Mesendoderm (in vitro differentiated cells): ENCODE measurements at regions not wholly inside any gene's neighbourhood (a gene's known extent, or its start where the extent isn't known, plus 50 kb on each side); places are given as distances from the start of the nearest gene placed in this dataset.
"Not testable (repeated sequence)": the region's sequence is repeated elsewhere in the genome, so short reads cannot be mapped to it uniquely, and the experiment has no call there.

Source experiments
- DNase-seq: peaks from one replicate; pipeline ENCODE4 v3.0.0; 2013
- H2AK5ac ChIP-seq: 2 replicates; pipeline ENCODE4 v1.6.1; 2013; ENCODE audit warnings: low read length, inconsistent platforms
- H2BK120ac ChIP-seq: 2 replicates; pipeline ENCODE4 v1.6.1; 2013; ENCODE audit warnings: low read depth, mild to moderate bottlenecking, low read length, moderate library complexity, mixed read lengths
- H2BK15ac ChIP-seq: replicated peaks from 2 replicates; pipeline ENCODE4 v1.6.1; 2013; ENCODE audit warnings: low read depth, mild to moderate bottlenecking, moderate library complexity
- H2BK5ac ChIP-seq: 2 replicates; pipeline ENCODE4 v1.6.1; 2013; ENCODE audit warnings: low read length, inconsistent platforms
- H3K18ac ChIP-seq: 2 replicates; pipeline ENCODE4 v1.6.1; 2013; ENCODE audit warnings: mild to moderate bottlenecking, low read length, mixed read lengths
- H3K23ac ChIP-seq: one replicate; pipeline ENCODE4 v1.6.1; 2013; ENCODE audit warnings: low read length
- H3K27ac ChIP-seq: 2 replicates; pipeline ENCODE4 v1.5.1; 2013; ENCODE audit warnings: low read depth, mild to moderate bottlenecking, inconsistent platforms, low read length, moderate library complexity
- H3K27me3 ChIP-seq: 2 replicates; pipeline ENCODE4 v1.6.1; 2013; ENCODE audit warnings: low read length, control low read depth, mild to moderate bottlenecking, inconsistent platforms; ENCODE audit not compliant: insufficient read depth, poor library complexity
- H3K36me3 ChIP-seq: 2 replicates; pipeline ENCODE4 v1.6.1; 2013; ENCODE audit warnings: low read length, inconsistent platforms; ENCODE audit not compliant: control insufficient read depth, insufficient read depth
- H3K4ac ChIP-seq: one replicate; pipeline ENCODE4 v1.6.1; 2013; ENCODE audit warnings: low read depth, mild to moderate bottlenecking, low read length, moderate library complexity
- H3K4me1 ChIP-seq: 2 replicates; pipeline ENCODE4 v1.6.1; 2013; ENCODE audit warnings: low read depth, low read length, inconsistent platforms; ENCODE audit not compliant: control insufficient read depth
- H3K4me2 ChIP-seq: 2 replicates; pipeline ENCODE4 v1.6.1; 2013; ENCODE audit warnings: low read length
- H3K4me3 ChIP-seq: 2 replicates; pipeline ENCODE4 v1.5.1; 2013; ENCODE audit warnings: mild to moderate bottlenecking, low read length
- H3K56ac ChIP-seq: one replicate; pipeline ENCODE4 v1.6.1; 2013; ENCODE audit warnings: low read length
- H3K79me1 ChIP-seq: 2 replicates; pipeline ENCODE4 v1.6.1; 2013; ENCODE audit warnings: low read length, inconsistent platforms
- H3K79me2 ChIP-seq: 2 replicates; pipeline ENCODE4 v1.6.1; 2013; ENCODE audit warnings: mild to moderate bottlenecking, low read length; ENCODE audit not compliant: control insufficient read depth, insufficient read depth
- H3K9ac ChIP-seq: 2 replicates; pipeline ENCODE4 v1.6.1; 2013; ENCODE audit warnings: low read length, inconsistent platforms
- H4K5ac ChIP-seq: one replicate; pipeline ENCODE4 v1.6.1; 2013; ENCODE audit warnings: low read length
- H4K8ac ChIP-seq: one replicate; pipeline ENCODE4 v1.6.1; 2013; ENCODE audit warnings: low read depth, mild to moderate bottlenecking, control low read depth, low read length, moderate library complexity
- WGBS: extraction: QIAGEN DNeasy Blood & Tissue Kit; methylation state at CpG from one replicate; pipeline ENCODE4 v1.1.7; 2013; ENCODE audit warnings: low lambda C conversion rate, missing lambda C conversion rate; ENCODE audit not compliant: insufficient coverage; ENCODE audit errors: extremely low coverage; 5-methylcytosine and 5-hydroxymethylcytosine counted together

- H3K23ac ChIP-seq, H3K27ac ChIP-seq, H2BK120ac ChIP-seq, H3K4me2 ChIP-seq, H3K27me3 ChIP-seq, H4K8ac ChIP-seq, H3K9ac ChIP-seq, H3K18ac ChIP-seq, H3K4me1 ChIP-seq, H2AK5ac ChIP-seq, H3K79me2 ChIP-seq, H3K4ac ChIP-seq, H3K56ac ChIP-seq, H2BK15ac ChIP-seq, H3K79me1 ChIP-seq, DNase-seq, H2BK5ac ChIP-seq, H3K36me3 ChIP-seq, H4K5ac ChIP-seq, H3K4me3 ChIP-seq: not testable (repeated sequence)
- WGBS, result no CpG with 5 or more reads among the region's 2 CpGs
Measured at GRCh38 chr2:147139732-147140131, 705.1 kb upstream of the ACVR2A start.

GRCh38 chr2:147137711-147138110 is 707.1 kb upstream of the ACVR2A start:
- H4K8ac ChIP-seq, result no peak overlapping the region
- no peak overlapping the region for H2AK5ac ChIP-seq
- no peak overlapping the region for H2BK5ac ChIP-seq
- H3K23ac ChIP-seq, result no peak overlapping the region
- no peak overlapping the region for H2BK15ac ChIP-seq
- H3K79me1 ChIP-seq, result no peaks in the 10 kb centered on the region
- no peak overlapping the region for H3K9ac ChIP-seq
- no peak overlapping the region for H3K4me3 ChIP-seq
- H3K27ac ChIP-seq, result no peak overlapping the region
- no peak overlapping the region for H2BK120ac ChIP-seq
- H3K36me3 ChIP-seq, result no peaks in the 10 kb centered on the region
- H3K18ac ChIP-seq, result no peak overlapping the region
- no CpG with 5 or more reads among the region's 3 CpGs for WGBS
- no peak overlapping the region for H3K4ac ChIP-seq
- H3K4me1 ChIP-seq, result peaks cover 6% of the 10 kb centered on the region
- no peaks in the 10 kb centered on the region for H3K79me2 ChIP-seq
- no peak overlapping the region for H3K4me2 ChIP-seq
- no peak for DNase-seq
- H3K27me3 ChIP-seq, result no peaks in the 10 kb centered on the region
- H3K56ac ChIP-seq, result no peak overlapping the region
- no peak overlapping the region for H4K5ac ChIP-seq

GRCh38 chr2:147135376-147135775 is 709.5 kb upstream of the ACVR2A start:
- H3K79me1 ChIP-seq, result no peaks in the 10 kb centered on the region
- H3K4me1 ChIP-seq, result peaks cover 7% of the 10 kb centered on the region
- H3K56ac ChIP-seq, result no peak overlapping the region
- H2BK120ac ChIP-seq, result no peak overlapping the region
- DNase-seq, result no peak
- H2AK5ac ChIP-seq, result no peak overlapping the region
- no peak overlapping the region for H4K5ac ChIP-seq
- no peak overlapping the region for H3K4me2 ChIP-seq
- no peak overlapping the region for H3K4ac ChIP-seq
- no peaks in the 10 kb centered on the region for H3K36me3 ChIP-seq
- H3K9ac ChIP-seq, result no peak overlapping the region
- H3K4me3 ChIP-seq, result no peak overlapping the region
- no peak overlapping the region for H4K8ac ChIP-seq
- H3K18ac ChIP-seq, result no peak overlapping the region
- H2BK5ac ChIP-seq, result no peak overlapping the region
- no CpG with 5 or more reads among the region's 5 CpGs for WGBS
- no peaks in the 10 kb centered on the region for H3K79me2 ChIP-seq
- no peak overlapping the region for H2BK15ac ChIP-seq
- no peak overlapping the region for H3K23ac ChIP-seq
- no peak overlapping the region for H3K27ac ChIP-seq
- no peaks in the 10 kb centered on the region for H3K27me3 ChIP-seq

- Histone ChIP-seq H3K4me1 (peaks cover 7% of the 10 kb centered on the region), H2BK5ac (peak overlapping the region; percentile 39), H3K9ac (no peak overlapping the region), H3K79me1 (no peaks in the 10 kb centered on the region), H3K4me2 (peak overlapping the region; percentile 19), H3K23ac (no peak overlapping the region), H3K36me3 (no peaks in the 10 kb centered on the region), H2AK5ac (no peak overlapping the region), H3K27me3 (no peaks in the 10 kb centered on the region), H3K56ac (no peak overlapping the region), H2BK15ac (no peak overlapping the region), H2BK120ac (no peak overlapping the region), H3K79me2 (no peaks in the 10 kb centered on the region), H3K18ac (peak overlapping the region; percentile 39), H3K4ac (no peak overlapping the region), H3K27ac (no peak overlapping the region), H4K8ac (no peak overlapping the region), H4K5ac (no peak overlapping the region), H3K4me3 (no peak overlapping the region)
- DNase-seq, result peak; percentile 72
- no CpG with 5 or more reads among the region's 4 CpGs for whole genome bisulfite sequencing
Measured at GRCh38 chr2:147133286-147133908, 711.4 kb upstream of the ACVR2A start.

GRCh38 chr2:147125145-147125544 is 719.7 kb upstream of the ACVR2A start:
- Histone ChIP-seq H3K4me2 (no peak overlapping the region), H3K4me3 (no peak overlapping the region), H3K27me3 (no peaks in the 10 kb centered on the region), H3K79me1 (no peaks in the 10 kb centered on the region), H4K8ac (no peak overlapping the region), H3K27ac (no peak overlapping the region), H3K56ac (no peak overlapping the region), H2BK5ac (no peak overlapping the region), H3K4ac (no peak overlapping the region), H2BK120ac (no peak overlapping the region), H3K23ac (no peak overlapping the region), H3K4me1 (no peaks in the 10 kb centered on the region), H3K9ac (no peak overlapping the region), H4K5ac (no peak overlapping the region), H2AK5ac (no peak overlapping the region), H3K18ac (no peak overlapping the region), H2BK15ac (no peak overlapping the region), H3K36me3 (no peaks in the 10 kb centered on the region), H3K79me2 (no peaks in the 10 kb centered on the region)
- DNase-seq, result no peak
- no CpG with 5 or more reads among the region's 2 CpGs for WGBS

GRCh38 chr2:147122944-147123343 is 721.9 kb upstream of the ACVR2A start:
- Histone ChIP-seq H3K36me3 (no peaks in the 10 kb centered on the region), H3K4me2 (no peak overlapping the region), H3K79me2 (no peaks in the 10 kb centered on the region), H2BK15ac (no peak overlapping the region), H3K27me3 (no peaks in the 10 kb centered on the region), H3K4ac (no peak overlapping the region), H3K56ac (no peak overlapping the region), H2AK5ac (no peak overlapping the region), H2BK120ac (no peak overlapping the region), H2BK5ac (no peak overlapping the region), H3K27ac (no peak overlapping the region), H4K5ac (no peak overlapping the region), H3K4me1 (no peaks in the 10 kb centered on the region), H4K8ac (no peak overlapping the region), H3K18ac (no peak overlapping the region), H3K79me1 (no peaks in the 10 kb centered on the region), H3K4me3 (no peak overlapping the region), H3K23ac (no peak overlapping the region), H3K9ac (no peak overlapping the region)
- no peak for DNase-seq
- no CpG with 5 or more reads among the region's 3 CpGs for WGBS
